Spleen (tissue), 11 donors: ENCODE measurements at regions not wholly inside any gene's neighbourhood (a gene's known extent, or its start where the extent isn't known, plus 50 kb on each side); places are given as distances from the start of the nearest gene placed in this dataset.

Experiments used
- DNase-seq: peaks from one replicate; pipeline ENCODE4 v3.0.0-alpha.2; 2020
- H3K27ac ChIP-seq, 8 donors: fragments of 200-600 bp; sonication (generic) in 7 of 8; 1 replicate in 4 of 8; 2 replicates in 4 of 8; pipeline versions ENCODE4 v1.5.0 to v1.8.0; 2016 to 2021; ENCODE audit warnings: inconsistent platforms in 4 of 8, mild to moderate bottlenecking in 4 of 8, moderate library complexity in 1 of 8
- H3K27me3 ChIP-seq, 7 donors: fragments of 200-600 bp; sonication (generic) in 6 of 7; replicated peaks in 1 of 7; 1 replicate in 4 of 7; 2 replicates in 3 of 7; pipeline versions ENCODE4 v1.5.0 to v1.8.0; 2016 to 2021; ENCODE audit warnings: inconsistent platforms in 3 of 7, mild to moderate bottlenecking in 1 of 7
- H3K36me3 ChIP-seq, 6 donors: fragments of 200-600 bp; sonication (generic) in 5 of 6; 1 replicate in 4 of 6; 2 replicates in 2 of 6; pipeline versions ENCODE4 v1.5.0 to v1.8.0; 2016 to 2021; ENCODE audit warnings: inconsistent platforms in 2 of 6
- H3K4me1 ChIP-seq, 6 donors: fragments of 200-600 bp; sonication (generic) in 5 of 6; 1 replicate in 3 of 6; 2 replicates in 3 of 6; pipeline versions ENCODE4 v1.5.0 to v1.8.0; 2016 to 2021; ENCODE audit warnings: inconsistent platforms in 3 of 6
- H3K4me3 ChIP-seq, 8 donors: fragments of 200-600 bp; sonication (generic) in 7 of 8; 1 replicate in 4 of 8; 2 replicates in 4 of 8; pipeline versions ENCODE4 v1.5.0 to v1.8.0; 2016 to 2021; ENCODE audit warnings: inconsistent platforms in 4 of 8, mild to moderate bottlenecking in 4 of 8, moderate library complexity in 2 of 8
- H3K9me3 ChIP-seq, 8 donors: fragments of 200-600 bp; sonication (generic) in 7 of 8; 1 replicate in 4 of 8; 2 replicates in 4 of 8; pipeline versions ENCODE4 v1.5.0 to v1.8.0; 2016 to 2021; ENCODE audit warnings: inconsistent platforms in 4 of 8
- CTCF ChIP-seq, 11 experiments: fragments of 200-600 bp in 7 of 11; fragments of 450-650 bp in 4 of 11; sonication (generic) in 4 of 11; IDR thresholded peaks in 8 of 11; conservative IDR thresholded peaks in 3 of 11; 1 replicate in 7 of 11; 2 replicates in 4 of 11; pipeline versions ENCODE4 v1.4.0 to v1.8.0; 2016 to 2021; ENCODE audit warnings: antibody characterized with exemption in 11 of 11, inconsistent platforms in 4 of 11, mild to moderate bottlenecking in 1 of 11
- POLR2A ChIP-seq, 3 donors: fragments of 450-650 bp; IDR thresholded peaks; one replicate each; pipeline ENCODE4 v1.5.1; 2017; ENCODE audit warnings: antibody characterized with exemption in 3 of 3, mild to moderate bottlenecking in 1 of 3
- POLR2AphosphoS5 ChIP-seq, 3 donors: sonication (generic); formaldehyde crosslinking; IDR thresholded peaks; one replicate each; pipeline ENCODE4 v1.5.1; 2017; ENCODE audit warnings: antibody characterized with exemption in 3 of 3
- WGBS, 5 donors: extraction: QIAGEN DNeasy Blood & Tissue Kit in 3 of 5; methylation state at CpG; one replicate each; pipeline versions ENCODE4 v1.1.5 to v1.1.7; 2013 to 2018; 5-methylcytosine and 5-hydroxymethylcytosine counted together
- intact Hi-C: fragments of 100-400 bp; cut with DNase I; formaldehyde crosslinking; loops from one replicate; pipeline ENCODE4 v1.15.0; 2023; ENCODE audit warnings: low total_unique reads
- donor health status: healthy with polysubstance abuse.
- donor health status: DM: no; HTN: no; CAD: no; lungs with moderate emphysema.
- donor health status: DM: no; HTN: no; CAD: no.
- donor health status: Bipolar disorder and iron deficiency.
- donor health status: healthy.
- donor health status: DM: no; HTN: no; CAD: no.
- donor health status: DM: yes; HTN: yes; CAD: no.

GRCh38 chr6:163756079-163756478 lies 341.6 kb downstream of the QKI start:
- intact Hi-C loops = no loop called here
- Histone ChIP-seq H3K4me3 (no peak overlapping the region), H3K27me3 (peaks cover 0 to 9% (median 0%) of the 10 kb centered on the region in 7 donors), H3K4me1 (peaks cover 0 to 34% (median 11%) of the 10 kb centered on the region in 6 donors), H3K36me3 (no peaks in the 10 kb centered on the region), H3K9me3 (peaks cover 0 to 6% (median 0%) of the 10 kb centered on the region in 8 donors), H3K27ac (peak overlapping the region in 1 of 8 donors; percentile 34)
- TF ChIP-seq CTCF (IDR thresholded peaks at IDR 0.05 in 8 of 11, conservative IDR thresholded peaks at IDR 0.05 in 3 of 11) = no peak
- TF ChIP-seq POLR2AphosphoS5 (IDR thresholded peaks at IDR 0.05) = no peak
- no peak for TF ChIP-seq POLR2A (IDR thresholded peaks at IDR 0.05)
- no peak for DNase-seq
- WGBS, 5 donors = 42 to 65% (median 50%) methylated on average over 4 of the region's 4 CpGs

- 55 to 85% (median 66%) methylated on average over 5 of the region's 5 CpGs for WGBS, 5 donors
These were observed 340.3 kb downstream of the QKI start for GRCh38 chr6:163754866-163755265.

GRCh38 chr6:163753430-163753829 lies 338.9 kb downstream of the QKI start:
- Histone ChIP-seq H3K27ac (no peak overlapping the region), H3K9me3 (peaks cover 0 to 6% (median 0%) of the 10 kb centered on the region in 8 donors), H3K4me3 (no peak overlapping the region), H3K36me3 (no peaks in the 10 kb centered on the region), H3K27me3 (peaks cover 0 to 32% (median 0%) of the 10 kb centered on the region in 7 donors), H3K4me1 (peaks cover 0 to 43% (median 15%) of the 10 kb centered on the region in 6 donors)
- DNase-seq = no peak
- 83 to 89% (median 88%) methylated on average over 2 of the region's 2 CpGs for WGBS, 5 donors
- intact Hi-C loops = no loop called here
- no peak for TF ChIP-seq POLR2A (IDR thresholded peaks at IDR 0.05)

More at GRCh38 chr6:163754866-163755265, 340.3 kb downstream of the QKI start:
- peaks cover 0 to 43% (median 15%) of the 10 kb centered on the region in 6 donors for H3K4me1 ChIP-seq
- intact Hi-C loops = no loop called here
- TF ChIP-seq CTCF (IDR thresholded peaks at IDR 0.05 in 8 of 11, conservative IDR thresholded peaks at IDR 0.05 in 3 of 11) (no peak), POLR2A (IDR thresholded peaks at IDR 0.05) (no peak), POLR2AphosphoS5 (IDR thresholded peaks at IDR 0.05) (no peak)
- H3K27me3 ChIP-seq = peaks cover 0 to 19% (median 0%) of the 10 kb centered on the region in 7 donors
- H3K4me3 ChIP-seq = no peak overlapping the region
- DNase-seq = no peak
- H3K27ac ChIP-seq = no peak overlapping the region
- H3K36me3 ChIP-seq = no peaks in the 10 kb centered on the region
- peaks cover 0 to 6% (median 0%) of the 10 kb centered on the region in 8 donors for H3K9me3 ChIP-seq

- intact Hi-C loops = no loop called here
- peaks cover 0 to 40% (median 15%) of the 10 kb centered on the region in 6 donors for H3K4me1 ChIP-seq
- H3K9me3 ChIP-seq = peaks cover 0 to 6% (median 0%) of the 10 kb centered on the region in 8 donors
- H3K27ac ChIP-seq = no peak overlapping the region
- H3K4me3 ChIP-seq = no peak overlapping the region
- TF ChIP-seq POLR2AphosphoS5 (IDR thresholded peaks at IDR 0.05) (no peak), POLR2A (IDR thresholded peaks at IDR 0.05) (no peak), CTCF (IDR thresholded peaks at IDR 0.05 in 8 of 11, conservative IDR thresholded peaks at IDR 0.05 in 3 of 11) (no peak)
- no peaks in the 10 kb centered on the region for H3K36me3 ChIP-seq
- DNase-seq = no peak
- peaks cover 0 to 32% (median 0%) of the 10 kb centered on the region in 7 donors for H3K27me3 ChIP-seq
- 93 to 97% (median 95%) methylated on average over 13 of the region's 13 CpGs for WGBS, 5 donors
These were observed 337.9 kb downstream of the QKI start for GRCh38 chr6:163752446-163752845.
